GM19372 (cell line): ENCODE measurements at regions not wholly inside any gene's neighbourhood (a gene's known extent, or its start where the extent isn't known, plus 50 kb on each side); places are given as distances from the start of the nearest gene placed in this dataset.

ENCODE experiments used
- ATAC-seq: cut with Tn5 transposase; IDR thresholded peaks from one replicate; pipeline ENCODE4 v1.9.1; 2021; ENCODE audit warnings: mild to moderate bottlenecking, low read depth, moderate library complexity; ENCODE audit not compliant: unreplicated experiment

DNA sequence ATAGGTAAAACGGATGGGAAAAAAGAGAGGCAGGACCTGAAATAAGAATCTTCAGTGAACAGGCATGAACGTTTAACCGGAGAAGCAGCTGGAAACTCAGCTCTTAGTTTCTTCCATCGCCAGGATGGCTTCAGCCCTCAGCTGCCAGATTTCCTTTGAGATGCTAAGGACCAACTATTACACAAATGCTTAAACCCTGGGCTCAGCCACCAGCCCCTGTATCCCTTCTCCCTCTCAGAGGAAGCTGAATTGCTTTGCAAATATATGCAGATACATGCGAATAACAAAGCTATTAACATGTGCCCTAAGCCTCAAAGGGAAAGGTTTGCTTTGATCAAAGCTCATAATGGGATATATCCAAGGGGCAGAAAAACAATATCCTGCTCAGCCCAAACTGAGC is 515.1 kb downstream of the OMA1 start:
- ATAC-seq, result no peak

DNA sequence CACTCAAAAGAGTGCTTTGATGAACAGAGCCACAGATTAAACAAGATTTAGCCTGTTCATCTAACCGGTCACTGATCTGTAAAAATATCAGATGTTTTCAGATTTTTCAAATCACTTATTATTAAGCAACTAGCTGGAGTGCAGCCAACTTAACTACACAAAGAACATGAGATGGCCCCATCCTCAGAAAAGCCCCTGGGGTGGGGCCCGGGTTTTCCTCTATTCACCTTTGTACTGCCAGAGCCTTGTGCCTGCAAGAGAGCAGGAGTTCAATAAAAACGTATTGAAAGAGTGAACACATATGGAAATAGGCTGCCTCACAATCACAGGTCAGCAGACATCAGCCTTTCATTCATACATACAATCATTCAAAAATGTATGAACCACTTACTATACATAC is 516.1 kb downstream of the OMA1 start:
- ATAC-seq, result no peak

DNA sequence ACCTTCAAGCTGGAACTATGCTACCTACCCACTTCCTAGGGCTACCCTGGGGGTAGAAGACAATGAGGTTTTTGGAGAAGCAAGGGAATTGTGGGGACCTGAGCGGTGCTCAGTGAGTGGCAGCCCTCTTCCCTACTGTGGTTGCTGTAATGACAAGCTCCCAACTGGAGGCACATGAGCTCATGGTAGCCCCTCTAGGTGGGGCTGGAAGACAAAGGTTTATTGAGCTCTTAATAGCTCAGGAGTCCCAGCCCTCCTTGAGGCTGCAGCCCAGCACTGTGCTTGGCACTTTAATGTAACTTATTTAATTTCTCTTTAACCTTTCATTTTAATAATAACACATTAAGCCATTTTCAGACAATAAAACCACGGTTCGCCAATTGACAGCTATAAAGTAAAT is 528.9 kb downstream of the OMA1 start:
- no peak for ATAC-seq

DNA sequence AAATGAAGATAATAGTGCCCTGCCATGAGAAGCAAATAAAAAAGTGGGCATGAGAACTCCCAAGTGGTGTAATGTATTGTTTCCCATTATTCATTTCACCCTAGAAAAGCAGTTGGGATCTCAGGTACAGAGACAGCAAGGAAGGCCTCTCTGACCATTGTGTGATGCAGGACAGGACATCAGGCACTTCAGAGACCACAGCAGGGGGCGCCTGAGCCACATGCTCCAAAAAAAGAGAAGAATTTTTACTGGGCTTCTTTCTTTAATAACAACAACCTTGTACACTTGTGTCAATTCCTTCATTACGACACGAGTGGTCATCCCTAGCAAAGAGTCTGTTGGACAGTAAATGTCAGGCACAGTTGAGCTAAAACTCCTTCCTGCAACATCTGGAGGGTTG is 533.3 kb downstream of the OMA1 start:
- no peak for ATAC-seq

DNA sequence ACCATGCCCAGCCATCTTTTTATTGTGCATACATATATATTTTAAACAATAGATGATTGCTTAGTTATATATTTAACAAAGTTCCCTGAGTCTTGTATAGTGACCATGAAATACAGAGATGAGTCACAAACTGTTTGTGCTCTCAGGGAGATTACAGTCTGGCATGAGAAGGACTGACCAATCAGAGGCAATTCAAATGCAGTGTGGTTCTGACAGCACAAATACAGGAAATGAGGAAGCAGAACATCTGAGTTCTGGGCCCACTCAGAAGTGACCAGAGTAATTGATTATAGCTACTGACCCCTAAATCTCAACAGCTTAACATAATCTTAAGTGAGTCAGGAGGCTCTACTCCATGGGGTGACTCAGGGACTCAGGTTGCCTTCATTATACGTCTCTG is 534.5 kb downstream of the OMA1 start:
- ATAC-seq, result no peak

DNA sequence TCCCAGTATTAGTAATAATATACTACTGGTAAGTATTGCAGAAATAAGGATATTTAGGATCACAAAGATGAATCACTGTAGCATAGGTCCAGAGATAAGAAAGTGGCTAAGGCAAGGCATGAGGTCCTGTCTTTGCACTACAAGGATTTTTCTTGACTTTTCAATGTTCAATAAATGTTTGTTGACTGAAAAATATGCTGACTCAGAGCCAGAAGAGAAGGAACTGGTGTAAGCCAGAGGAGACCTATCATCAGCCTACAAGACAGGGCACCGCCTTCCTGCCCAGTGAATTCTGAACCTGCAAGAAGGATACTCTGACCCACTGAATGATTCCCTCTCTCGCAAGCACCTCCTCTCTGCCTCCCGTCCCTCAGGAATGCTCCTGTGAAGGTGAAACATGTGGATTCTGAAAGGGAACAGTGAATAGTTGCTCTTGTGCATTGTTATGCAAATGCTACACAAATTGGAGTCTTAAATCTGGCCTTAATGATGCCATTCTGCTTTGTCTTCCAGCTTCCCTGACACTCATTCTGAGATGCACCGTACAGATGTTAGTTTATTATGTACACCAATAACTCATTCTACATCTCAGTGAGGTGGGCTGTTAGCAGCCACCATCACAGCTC is 540.0 kb downstream of the OMA1 start:
- no peak for ATAC-seq

DNA sequence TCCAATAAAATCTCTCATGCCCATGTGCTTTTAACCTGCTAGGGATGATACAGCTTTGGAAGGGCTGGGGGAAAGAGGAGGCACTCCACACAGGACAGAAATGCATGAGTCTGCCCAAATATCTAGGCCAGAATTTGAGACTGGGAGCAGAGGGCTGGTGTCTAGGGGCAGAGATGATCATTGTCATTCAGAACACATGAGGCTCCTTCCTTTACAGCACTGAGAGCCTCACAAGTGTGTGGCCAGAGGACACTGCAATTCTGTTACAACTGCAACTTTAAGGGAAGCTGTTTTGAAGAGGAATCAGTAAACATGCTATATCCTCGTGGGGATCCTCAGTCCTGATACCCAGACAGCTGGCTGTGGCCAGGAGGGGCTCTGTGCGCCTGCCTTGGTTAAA is 541.3 kb downstream of the OMA1 start:
- ATAC-seq, result no peak

DNA sequence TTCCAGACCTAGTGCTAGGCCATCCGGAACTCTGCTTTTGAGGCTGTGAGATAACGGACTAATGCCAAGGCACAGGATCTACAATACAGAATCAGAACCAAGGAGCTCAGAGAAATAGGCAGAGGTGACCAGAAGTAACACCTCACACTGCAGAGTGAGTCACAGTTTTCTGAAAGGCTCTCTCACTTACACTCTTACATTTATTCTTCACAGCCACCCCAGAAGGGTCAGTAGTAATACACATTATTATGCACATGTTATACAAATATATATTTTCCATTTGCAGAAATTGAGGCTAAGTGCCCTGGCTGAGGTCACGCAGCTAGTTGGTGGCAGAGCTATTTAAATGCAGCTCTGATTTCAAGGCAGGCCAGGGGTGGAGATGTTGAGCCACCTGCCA is 542.5 kb downstream of the OMA1 start:
- no peak for ATAC-seq

DNA sequence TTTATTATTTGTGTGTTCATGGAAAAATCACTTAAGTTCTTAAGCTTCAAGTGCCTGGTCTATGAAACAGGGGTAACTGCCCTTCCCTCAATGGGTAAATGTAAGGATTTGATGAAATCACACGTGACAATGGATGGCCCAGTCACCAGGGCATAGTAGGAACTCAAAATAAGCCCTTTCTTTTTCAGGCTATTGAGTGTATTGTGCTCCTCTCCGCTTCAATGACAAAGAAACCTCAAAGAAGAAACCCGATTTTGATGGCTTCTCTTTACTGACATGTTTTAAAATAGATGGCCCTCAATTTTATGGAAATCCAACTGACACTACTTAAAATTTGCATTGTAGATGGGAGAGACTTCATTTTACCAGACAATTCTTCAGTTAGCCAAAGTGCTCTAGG is 543.5 kb downstream of the OMA1 start:
- ATAC-seq, result no peak

DNA sequence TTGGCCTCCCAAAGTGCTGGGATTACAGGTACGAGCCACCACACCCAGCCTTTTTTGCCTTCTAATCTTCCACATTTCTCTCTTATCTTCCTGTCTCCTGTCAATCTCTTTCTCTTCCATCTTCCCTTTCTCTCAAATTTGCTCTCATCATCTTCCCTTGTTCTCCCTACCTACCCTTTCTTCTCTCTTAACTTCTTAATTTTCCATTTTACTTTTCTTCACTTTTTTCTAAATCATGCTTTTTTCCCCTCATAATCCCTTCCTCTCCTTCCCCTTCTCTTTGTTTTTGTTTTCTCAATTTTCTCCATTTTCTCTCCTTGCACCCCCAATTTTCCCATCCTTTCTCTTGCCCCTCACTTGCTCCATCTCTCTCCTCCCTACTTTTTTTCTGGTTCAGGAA is 545.7 kb downstream of the OMA1 start:
- no peak for ATAC-seq

DNA sequence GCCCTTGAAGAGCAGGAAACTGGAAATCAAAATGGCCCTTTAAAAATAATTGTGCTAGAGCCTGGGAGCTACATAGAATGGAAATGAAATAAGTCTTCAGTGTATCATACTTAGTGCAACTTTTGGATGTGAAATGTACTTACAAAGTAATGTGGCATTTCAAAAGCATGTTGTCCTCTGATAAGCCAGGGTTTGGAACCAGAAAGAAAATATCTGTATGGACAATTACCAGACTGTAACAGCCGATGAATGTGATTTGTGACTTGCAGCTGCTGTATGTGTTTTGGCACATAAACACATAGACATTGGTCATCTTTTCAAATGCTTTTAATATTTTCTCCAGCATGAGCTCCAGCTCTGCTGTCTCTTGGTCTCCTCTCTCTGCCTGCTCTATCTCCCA is 546.4 kb downstream of the OMA1 start:
- no peak for ATAC-seq

DNA sequence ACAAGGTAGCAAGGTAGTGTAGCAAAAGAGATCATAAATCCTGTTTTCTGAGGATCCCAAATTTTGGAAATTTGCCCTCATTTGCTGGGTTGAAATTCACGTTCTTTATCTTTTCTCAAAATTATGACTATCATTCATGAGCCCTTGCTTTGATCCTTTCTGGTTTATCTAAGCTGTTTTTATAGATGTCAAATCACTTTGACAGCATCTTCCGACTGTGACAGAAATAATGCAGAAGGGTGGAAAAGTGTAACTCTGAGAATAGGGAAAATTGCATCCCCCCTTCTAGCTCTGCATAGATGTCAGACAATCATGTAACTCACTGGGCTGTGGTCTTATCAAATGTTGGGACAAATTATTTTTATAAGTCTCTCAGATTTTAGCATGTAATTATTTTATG is 550.1 kb downstream of the OMA1 start:
- no peak for ATAC-seq

DNA sequence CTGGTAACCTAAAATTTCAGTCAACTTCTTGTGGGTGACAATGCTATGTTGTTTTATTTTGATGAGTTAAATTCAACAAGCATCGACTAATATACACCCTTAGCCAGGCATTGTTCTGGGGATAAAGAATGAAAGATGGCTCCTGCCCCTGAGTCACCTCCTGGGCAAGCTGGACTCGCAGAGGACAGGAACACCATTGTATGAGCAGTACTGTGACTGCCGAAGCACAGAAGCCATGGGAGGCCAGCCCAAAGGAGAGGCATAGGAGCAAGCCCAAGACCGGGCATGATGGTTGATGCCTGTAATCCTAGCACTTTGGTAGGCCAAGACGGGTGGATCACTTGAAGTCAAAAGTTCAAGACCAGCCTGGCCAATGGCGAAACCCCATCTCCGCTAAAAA is 555.2 kb downstream of the OMA1 start:
- ATAC-seq, result no peak

DNA sequence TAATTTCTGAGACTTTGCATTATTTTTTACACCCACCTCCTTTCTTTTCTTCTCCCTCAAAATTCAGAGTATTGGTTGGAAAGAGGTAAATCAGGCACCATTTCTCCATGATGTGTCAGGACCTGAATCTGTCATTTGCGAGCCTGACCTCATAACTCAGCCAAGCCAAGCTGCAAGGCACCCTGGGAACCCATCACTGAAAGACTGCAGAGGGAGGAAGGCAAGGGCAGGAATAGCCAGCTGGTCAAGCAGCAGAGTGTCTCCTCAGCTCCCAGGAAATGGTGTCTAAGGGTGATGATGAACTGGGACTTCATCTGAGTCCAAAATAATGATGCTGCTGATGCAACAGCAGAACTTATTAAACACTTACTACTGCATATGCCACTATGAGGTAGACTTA is 556.6 kb downstream of the OMA1 start:
- no peak for ATAC-seq

DNA sequence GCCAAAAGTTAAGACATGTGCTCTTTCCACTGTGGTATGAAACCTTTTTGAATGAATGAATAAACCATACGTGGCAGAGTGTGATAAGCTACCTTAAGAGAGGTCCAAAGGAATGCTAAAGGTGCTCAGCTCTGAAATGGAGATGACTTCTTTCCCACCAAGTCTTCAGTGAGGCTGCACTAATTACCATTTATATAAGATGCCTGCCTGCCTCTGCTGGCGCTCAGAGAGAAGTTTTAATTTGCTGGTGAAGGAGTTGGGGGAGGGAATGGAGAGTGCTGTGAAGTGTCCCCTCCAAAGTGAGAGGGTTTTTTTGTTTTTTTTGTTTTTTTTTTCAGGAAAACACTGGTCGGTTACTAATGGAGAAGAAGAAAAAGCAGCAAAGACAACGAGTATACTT is 559.0 kb downstream of the OMA1 start:
- ATAC-seq, result no peak

DNA sequence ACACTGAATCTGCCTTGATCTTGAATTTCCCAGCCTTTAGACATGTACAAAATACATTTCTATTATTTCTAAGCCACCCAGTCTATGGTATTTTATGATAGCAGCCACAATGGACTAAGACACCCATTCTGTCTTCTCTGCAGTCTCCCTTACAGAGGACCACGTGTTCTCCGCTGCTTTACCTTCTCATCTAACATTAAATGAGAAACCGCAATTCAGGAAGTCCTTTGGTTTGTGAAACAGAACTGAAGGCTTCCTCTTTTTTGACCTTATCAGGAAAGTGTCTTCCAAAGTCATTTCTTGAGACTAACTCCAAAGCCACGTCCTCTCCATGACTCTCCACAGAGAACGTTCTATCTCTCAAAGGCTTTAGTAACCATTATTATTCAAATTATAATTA is 560.1 kb downstream of the OMA1 start:
- no peak for ATAC-seq

DNA sequence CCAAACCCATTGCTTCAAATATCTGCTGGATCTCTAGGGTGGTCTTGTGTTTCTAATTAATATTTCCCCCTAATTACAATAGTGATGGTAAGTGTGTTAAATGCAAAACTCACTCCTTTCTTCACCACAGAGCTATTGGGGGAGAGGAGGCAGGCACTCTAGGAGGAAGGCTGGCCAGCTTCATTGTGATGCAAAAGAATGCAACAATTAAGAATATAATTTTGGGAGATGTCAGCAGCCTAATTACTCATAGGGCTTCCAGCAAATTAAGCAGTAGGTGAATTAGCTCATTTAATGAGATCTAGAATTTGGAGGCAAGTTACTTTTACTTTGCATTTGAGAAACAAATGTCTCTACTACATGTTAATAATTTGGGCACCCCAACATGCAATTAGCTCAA is 560.4 kb upstream of the DAB1 start:
- ATAC-seq, result no peak

DNA sequence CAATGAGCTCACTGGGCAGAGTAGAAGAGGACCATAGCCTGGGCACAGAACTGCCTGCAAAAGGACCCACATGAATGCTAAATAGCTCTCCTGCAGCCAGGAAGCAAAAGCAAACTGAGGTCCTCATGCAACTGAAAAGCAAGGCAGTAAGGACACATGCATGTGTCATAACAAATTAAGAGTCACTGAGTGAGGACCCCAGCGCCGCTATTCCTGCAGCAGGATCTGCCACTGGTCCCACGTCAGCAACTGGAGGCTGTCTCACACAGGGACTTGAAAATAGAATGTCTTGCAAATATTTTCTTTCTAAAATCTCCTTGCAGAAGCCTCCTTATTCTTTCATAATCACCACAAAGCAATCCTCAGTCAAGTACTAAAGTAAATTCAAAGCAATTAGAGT is 559.6 kb upstream of the DAB1 start:
- no peak for ATAC-seq

DNA sequence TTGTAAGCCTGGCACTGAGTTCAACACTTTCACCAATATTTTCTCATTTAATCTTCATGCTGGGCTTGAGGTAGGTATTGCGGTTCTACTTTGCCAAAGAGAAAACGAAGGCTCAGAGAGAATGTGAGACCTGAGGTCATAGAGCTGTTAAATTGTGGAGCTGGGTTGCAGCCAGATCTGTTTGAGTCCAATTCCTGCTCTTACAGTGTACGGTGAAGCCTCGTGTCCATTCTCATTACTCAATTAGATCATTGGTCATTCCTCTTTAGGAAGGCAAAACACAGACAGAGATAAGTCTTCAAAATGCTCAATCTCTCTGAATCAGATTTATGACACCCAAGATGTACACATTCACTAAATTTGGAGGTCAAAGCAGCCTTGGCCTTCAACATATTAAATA is 559.0 kb upstream of the DAB1 start:
- ATAC-seq, result no peak

DNA sequence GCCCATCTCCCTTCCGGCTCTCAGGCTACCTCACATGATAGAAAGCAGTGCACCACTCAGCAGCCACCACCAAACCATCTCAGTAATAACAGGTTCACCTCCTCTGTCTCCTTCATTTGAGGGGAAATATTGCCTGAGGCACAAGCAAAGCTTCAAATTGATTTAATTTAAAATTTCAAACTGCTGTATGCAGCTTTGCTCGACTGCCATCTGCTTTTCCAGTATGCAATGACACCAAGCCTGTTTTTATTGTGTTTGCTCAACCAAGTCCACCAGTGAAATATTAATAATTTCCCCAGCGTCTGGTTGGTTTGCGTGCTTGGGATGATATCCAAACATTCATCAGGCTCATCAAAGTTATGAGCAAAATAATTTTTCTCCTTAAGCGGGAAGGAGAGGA is 552.4 kb upstream of the DAB1 start:
- ATAC-seq, result no peak

DNA sequence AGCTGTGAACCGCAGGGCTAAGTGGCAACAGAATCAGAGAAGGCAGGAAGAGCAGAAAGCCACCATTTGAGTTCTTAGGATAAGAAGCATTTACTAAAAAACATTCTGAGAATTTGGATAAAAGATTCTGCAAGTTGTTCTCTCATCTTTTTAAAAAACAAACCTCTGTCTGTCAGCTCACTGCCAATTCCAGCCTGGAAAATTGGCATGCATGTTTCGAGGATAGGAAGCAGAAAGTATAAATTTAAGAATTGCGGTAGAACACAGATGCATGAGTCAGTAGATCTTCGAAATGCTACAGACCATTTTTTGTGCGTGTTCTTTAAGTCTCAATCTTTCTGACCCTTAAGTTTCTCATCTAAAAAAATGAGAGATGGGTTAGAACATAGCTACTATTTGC is 544.5 kb upstream of the DAB1 start:
- ATAC-seq, result no peak

DNA sequence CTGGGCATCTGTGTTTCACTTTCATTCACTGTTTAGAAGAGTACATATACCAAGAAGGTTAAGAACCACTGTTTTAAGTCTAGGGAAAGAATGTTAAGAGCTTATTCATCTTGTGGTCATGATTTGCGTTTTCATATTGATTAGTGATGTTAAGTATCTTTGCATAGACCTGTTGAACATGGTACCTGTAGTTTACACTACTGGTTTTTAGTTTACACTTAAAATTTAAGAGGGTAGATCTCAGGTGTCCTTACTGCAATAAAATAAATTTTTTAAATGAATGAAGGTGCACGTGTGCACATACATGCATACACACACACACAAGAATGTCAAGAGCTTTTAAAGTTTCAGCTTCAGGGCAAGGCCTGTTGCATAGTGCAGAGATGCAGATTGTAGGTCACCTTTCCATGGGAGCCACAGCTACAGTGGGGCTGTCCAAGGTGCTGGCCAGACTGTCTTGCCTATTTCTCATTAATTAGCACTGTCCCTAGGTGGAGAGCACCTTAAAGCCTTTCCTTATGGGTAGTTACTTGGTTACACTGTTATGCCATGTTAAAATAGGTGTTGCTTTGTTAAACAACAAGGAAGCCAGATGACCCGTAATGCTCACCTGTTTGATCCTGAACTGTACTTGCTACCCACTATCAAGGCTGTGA is 543.0 kb upstream of the DAB1 start:
- ATAC-seq, result no peak

DNA sequence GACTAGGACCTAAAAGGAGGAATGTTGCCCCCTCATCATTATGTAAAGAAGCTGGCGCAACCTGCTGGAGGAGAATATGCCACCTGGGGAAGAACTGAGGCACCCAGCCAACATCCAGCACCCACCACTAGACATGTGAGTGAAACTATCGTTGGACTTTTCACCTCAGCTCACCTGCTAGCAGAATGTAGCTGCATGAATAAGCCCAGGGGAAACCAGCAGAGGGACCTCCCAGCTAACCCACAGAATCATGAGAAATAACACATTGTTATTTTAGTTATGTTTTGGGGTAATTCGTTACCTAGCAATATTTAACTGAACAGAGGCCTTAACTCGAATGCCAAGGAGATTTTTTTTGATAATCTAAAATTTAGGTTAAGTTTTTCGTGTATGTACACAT is 542.5 kb upstream of the DAB1 start:
- ATAC-seq, result no peak
